NCI-H226 (cell line): ENCODE measurements at regions not wholly inside any gene's neighbourhood (a gene's known extent, or its start where the extent isn't known, plus 50 kb on each side); places are given as distances from the start of the nearest gene placed in this dataset.
"Not testable (repeated sequence)": the region's sequence is repeated elsewhere in the genome, so short reads cannot be mapped to it uniquely, and the experiment has no call there.

Experiments
- DNase-seq: peaks from one replicate; pipeline ENCODE4 v3.0.0-alpha.2; 2015

DNA sequence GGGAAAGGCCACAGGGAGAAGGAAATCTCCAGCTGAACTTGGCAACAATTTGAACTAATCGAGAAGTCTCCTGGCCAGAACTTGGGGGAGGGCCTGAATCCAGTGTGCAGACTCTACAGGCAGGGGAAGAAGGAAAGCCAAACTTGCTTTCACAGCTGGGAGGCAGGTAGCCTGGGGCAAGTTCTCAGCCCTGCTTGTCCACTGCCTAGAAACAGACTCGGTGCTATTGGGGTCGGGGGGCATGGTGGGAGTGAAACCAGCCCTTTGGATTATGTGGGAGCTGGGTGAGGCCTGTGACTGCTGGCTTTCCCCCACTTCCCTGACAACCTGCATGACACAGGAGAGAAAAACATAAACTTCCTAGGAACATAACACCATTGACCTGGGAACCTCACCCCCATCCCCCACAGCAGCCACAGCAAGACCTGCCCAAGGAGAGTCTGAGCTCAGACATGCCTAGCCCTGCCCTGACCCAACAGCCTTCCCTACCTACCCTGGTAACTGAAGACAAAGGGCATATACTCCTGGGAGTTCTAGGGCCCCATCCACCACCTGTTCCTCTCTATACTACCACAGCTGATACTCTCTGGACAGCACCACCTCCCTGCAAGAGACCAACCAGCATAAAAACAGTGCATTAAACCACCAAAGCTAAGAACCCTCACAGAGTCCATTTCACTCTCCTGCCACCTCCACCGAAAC is 103.7 kb upstream of the MNS1 start:
- no peak for DNase-seq

GRCh38 chr15:56557415-56557814 is 92.5 kb upstream of the MNS1 start:
- DNase-seq = no peak

GRCh38 chr15:56553486-56553885 is 88.5 kb upstream of the MNS1 start:
- DNase-seq = no peak

DNA sequence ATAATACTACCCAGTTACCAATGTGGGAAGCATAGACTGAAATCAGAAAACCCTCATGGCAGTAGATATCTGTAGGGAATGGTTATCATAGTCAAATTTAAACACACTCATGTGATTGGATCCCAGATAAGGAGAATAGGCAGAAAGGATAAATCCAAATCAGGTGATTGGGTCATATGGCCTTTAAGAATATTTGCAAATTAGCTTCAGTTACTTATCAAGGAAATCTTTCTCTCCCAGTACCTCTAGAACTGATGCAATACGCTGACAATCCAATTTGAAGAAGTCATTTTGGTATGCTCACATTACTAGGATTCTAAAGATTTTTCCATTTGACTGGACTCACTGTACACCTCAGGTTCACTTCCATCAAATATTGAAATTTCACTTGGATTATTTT is 87.7 kb upstream of the MNS1 start:
- no peak for DNase-seq

DNA sequence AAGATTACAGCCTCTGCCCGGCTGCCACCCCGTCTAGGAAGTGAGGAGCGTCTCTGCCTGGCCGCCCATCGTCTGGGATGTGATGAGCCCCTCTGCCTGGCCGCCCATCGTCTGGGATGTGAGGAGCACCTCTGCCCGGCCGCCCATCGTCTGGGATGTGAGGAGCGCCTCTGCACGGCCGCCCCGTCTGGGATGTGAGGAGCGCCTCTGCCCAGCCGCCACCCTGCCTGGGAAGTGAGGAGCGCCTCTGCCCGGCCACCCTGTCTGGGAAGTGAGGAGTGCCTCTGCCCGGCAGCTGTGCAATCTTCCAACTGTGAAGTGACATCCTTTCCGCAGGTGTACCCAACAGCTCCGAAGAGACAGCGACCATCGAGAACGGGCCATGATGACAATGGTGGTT is 75.6 kb upstream of the MNS1 start:
- not testable (repeated sequence) for DNase-seq

DNA sequence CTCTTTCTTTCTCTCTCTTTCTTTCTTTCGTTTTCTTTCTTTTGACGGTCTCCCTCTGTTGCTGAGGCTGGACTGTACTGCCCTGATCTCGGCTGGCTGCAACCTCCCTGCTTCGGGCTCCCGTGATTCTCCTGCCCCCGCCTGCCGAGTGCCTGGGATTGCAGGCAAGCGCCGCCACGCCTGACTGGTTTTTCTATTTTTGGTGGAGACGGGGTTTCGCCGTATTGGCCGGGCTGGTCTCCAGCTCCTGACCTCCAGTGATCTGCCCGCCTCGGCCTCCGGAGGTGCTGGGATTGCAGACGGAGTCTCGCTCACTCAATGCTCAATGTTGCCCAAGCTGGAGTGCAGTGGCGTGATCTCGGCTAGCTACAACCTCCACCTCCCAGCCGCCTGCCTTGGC is 75.2 kb upstream of the MNS1 start:
- DNase-seq = not testable (repeated sequence)

GRCh38 chr15:56538901-56539545 is 74.1 kb upstream of the MNS1 start:
- DNase-seq = no peak

GRCh38 chr15:56537881-56538280 is 72.9 kb upstream of the MNS1 start:
- DNase-seq = no peak

DNA sequence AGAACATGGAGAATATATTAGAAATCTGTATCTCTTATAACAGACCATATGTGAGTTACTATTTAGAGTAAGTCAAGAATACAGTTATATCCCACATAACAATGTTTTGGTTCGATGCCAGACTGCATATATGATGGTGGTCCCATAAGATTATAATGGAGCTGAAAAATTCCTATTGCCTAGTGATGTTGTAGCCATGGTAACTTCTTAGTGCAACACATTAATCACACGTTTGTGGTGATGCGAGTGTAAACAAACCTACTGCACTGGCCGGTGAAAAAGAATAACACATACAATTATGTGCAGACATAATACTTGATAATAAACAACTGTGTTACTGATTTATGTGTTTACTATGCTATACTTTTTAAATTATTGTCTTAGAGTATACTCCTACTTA is 69.8 kb upstream of the MNS1 start:
- DNase-seq = no peak

DNA sequence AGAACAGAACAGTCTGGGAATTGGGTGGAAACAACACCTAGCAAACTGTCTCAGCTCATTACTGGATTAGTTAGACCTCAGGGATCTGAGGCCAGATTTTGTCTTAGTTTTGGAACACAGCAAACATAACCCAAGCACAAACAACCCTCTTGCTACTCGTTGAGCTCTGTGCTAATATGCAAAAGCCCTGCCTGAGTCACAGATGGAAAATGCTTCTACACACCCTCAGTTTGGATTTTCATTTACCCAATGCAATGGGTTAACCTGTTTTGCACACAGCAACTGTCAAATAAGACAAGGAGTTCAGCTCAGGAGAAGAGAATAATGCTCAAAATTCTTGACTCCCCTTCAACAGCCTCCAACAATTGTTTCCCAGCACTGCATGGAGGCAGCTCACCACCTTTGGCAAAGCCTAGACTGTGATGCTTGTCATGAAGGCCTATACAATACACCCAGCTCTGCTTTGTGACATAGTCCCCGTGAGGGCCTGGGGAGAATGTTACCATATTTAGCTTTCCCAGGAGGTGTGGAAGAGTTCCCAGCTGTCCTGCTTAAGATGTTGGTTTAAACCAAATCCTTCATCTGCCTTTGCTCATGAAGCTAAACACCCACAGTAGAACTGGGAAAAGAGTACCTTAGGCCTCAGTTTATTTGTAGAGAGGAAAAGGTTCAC is 68.9 kb upstream of the MNS1 start:
- DNase-seq = no peak

GRCh38 chr15:56532721-56533460 is 68.0 kb upstream of the MNS1 start:
- DNase-seq = no peak

DNA sequence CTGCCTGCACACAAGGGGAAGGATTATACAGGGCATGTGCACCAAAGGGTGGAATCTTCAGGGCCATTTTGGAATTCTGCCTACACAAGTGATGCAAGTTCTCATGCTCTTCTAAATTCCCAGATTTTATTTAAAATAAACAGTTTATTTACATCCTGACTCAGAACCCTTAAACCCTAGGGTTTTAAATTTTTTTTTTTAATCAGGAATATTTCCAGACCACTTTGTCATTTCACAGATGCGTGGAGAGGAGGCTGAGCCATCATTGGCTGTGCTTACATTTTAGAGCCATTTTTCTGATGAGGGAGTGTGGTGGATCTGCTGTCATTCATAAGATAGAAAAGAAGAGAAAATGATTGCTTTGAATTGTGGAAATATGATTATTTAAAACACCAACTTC is 65.2 kb upstream of the MNS1 start:
- no peak for DNase-seq

DNA sequence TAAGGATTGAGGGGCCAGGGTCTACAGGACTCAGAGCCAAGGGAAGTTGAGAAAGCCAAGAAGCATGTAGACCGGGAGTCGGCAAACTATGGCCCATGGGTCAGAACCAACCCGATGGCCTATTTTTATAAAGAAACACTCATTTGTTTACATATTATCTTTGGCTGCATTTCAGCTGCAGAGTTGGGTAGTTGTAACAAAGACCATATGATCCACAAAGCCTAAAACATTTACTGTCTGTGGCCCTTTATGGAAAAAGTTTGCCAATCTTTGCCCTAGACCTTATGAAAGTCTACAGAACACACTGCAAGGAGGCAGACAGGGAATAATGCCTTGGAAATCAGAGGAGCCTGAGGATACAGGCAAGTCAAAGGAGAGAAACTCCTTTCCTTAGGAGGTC is 63.2 kb upstream of the MNS1 start:
- DNase-seq = no peak

- peak; percentile 60 for DNase-seq
Observed at GRCh38 chr15:56524915-56525314, 60.0 kb upstream of the MNS1 start.

DNA sequence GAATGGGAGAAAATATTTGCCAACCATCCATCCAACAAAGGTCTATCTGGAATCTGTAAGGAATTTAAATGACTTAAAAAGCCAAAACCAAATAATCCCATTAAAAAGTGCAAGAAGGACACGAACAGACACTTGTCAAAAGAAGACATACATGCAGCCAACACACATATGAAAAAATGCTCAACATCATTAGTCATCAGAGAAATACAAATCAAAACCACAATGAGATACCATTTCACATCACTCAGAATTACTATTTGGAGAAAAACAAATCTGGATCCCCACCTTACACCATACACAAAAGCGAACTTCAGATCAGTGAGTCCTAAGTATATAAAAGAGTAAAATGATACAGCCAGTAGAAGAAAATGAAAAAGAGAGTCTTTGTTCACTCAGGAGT is 58.6 kb upstream of the MNS1 start:
- peak; percentile 7 for DNase-seq

GRCh38 chr15:56519000-56519399 is 54.1 kb upstream of the MNS1 start:
- no peak for DNase-seq
